Colonic mucosa (tissue), 4 donors: ENCODE measurements at regions not wholly inside any gene's neighbourhood (a gene's known extent, or its start where the extent isn't known, plus 50 kb on each side); places are given as distances from the start of the nearest gene placed in this dataset.

Source experiments
- DNase-seq: peaks from one replicate; pipeline ENCODE4 v3.0.0-alpha.2; 2020
- H3K27ac ChIP-seq: fragments of 200-600 bp; one replicate; pipeline ENCODE4 v1.8.0; 2021
- H3K27me3 ChIP-seq: fragments of 200-600 bp; one replicate; pipeline ENCODE4 v1.8.0; 2021
- H3K36me3 ChIP-seq: fragments of 200-600 bp; one replicate; pipeline ENCODE4 v1.8.0; 2021
- H3K4me1 ChIP-seq: fragments of 200-600 bp; one replicate; pipeline ENCODE4 v1.8.0; 2021; ENCODE audit warnings: mild to moderate bottlenecking
- H3K4me3 ChIP-seq: fragments of 200-600 bp; one replicate; pipeline ENCODE4 v1.8.0; 2021
- H3K9ac ChIP-seq, 2 donors: one replicate each; pipeline ENCODE4 v1.7.0; 2013; ENCODE audit warnings: control low read depth in 2 of 2, low read depth in 2 of 2, low read length in 2 of 2
- H3K9me3 ChIP-seq: fragments of 200-600 bp; one replicate; pipeline ENCODE4 v1.8.0; 2021
- intact Hi-C: fragments of 100-400 bp; cut with DNase I; formaldehyde crosslinking; loops from one replicate; pipeline ENCODE4 v1.14.1; 2022
- TF ChIP-seq, protein P1 (sequence below): fragments of 200-600 bp; IDR thresholded peaks from one replicate; pipeline ENCODE4 v1.8.0; 2022; ENCODE audit warnings: antibody characterized with exemption, mild to moderate bottlenecking
- donor health status: healthy.
- donor health status: DM: no; HTN: no; CAD: no.
- donor health status: DM: no; HTN: no; CAD: no.

DNA sequence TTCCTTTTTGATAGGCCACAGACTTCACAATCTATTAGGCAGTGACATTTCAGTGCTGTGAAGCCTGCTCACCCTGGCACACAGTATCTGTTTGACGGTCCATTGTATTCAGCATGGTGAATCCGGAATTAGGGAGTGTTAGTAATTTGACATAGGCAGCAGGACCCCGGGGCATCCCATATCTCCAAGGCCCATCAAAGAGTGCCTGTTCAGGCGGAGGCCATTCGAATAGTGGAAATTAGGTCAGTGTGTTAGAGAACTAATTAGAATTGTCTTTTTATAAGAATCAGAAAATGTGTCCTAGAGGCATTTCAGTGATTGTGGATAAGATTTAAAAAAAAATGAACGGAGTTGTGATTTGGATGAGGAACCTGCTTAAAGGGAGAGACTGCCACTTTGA is 818.8 kb upstream of the SOX11 start:
- Histone ChIP-seq H3K4me3 (no peak overlapping the region), H3K36me3 (no peaks in the 10 kb centered on the region), H3K4me1 (no peaks in the 10 kb centered on the region), H3K27me3 (no peaks in the 10 kb centered on the region), H3K27ac (no peak overlapping the region), H3K9ac (no peak overlapping the region), H3K9me3 (no peaks in the 10 kb centered on the region)
- no peak for DNase-seq
- TF ChIP-seq, protein P1, sequence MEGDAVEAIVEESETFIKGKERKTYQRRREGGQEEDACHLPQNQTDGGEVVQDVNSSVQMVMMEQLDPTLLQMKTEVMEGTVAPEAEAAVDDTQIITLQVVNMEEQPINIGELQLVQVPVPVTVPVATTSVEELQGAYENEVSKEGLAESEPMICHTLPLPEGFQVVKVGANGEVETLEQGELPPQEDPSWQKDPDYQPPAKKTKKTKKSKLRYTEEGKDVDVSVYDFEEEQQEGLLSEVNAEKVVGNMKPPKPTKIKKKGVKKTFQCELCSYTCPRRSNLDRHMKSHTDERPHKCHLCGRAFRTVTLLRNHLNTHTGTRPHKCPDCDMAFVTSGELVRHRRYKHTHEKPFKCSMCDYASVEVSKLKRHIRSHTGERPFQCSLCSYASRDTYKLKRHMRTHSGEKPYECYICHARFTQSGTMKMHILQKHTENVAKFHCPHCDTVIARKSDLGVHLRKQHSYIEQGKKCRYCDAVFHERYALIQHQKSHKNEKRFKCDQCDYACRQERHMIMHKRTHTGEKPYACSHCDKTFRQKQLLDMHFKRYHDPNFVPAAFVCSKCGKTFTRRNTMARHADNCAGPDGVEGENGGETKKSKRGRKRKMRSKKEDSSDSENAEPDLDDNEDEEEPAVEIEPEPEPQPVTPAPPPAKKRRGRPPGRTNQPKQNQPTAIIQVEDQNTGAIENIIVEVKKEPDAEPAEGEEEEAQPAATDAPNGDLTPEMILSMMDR, result no peak
- intact Hi-C loops, result no loop called here

DNA sequence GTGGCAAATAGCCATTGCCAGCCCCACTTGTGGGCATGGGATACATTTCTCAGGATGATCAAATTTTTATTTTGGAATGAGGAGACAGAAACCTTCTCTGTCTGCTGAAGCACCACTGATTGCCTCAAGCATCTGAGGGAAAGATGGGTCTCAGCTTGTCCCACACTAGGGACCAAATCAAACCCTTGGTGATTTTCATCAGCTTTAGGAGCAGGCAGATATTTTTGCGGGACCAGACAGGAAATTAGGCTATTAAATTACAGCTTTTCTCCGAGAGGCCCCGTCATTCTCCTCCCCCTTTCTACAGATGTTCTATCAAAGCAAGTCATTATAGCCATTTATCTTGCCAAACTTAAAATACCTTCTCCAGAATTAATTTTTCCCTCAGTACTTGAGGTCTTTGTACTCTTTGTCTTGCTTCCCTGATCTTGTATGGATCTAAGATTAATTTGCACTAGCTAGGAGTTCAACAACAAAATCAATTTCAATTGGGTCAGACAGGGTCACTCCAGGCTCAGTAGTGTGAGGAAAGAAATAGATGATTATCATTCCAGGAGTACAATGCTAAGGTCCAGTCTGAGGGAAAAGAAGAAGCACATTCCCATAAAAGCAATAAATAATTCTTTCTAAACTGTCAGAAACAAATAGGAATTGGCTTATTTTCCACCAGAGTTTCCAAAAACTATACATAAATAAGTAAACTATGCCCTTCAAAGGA is 818.1 kb upstream of the SOX11 start:
- Histone ChIP-seq H3K27me3 (no peaks in the 10 kb centered on the region), H3K9ac (no peak overlapping the region), H3K4me1 (no peaks in the 10 kb centered on the region), H3K27ac (no peak overlapping the region), H3K4me3 (no peak overlapping the region), H3K9me3 (no peaks in the 10 kb centered on the region), H3K36me3 (no peaks in the 10 kb centered on the region)
- no peak for DNase-seq
- TF ChIP-seq, protein P1, result no peak
- intact Hi-C loops, result no loop called here

DNA sequence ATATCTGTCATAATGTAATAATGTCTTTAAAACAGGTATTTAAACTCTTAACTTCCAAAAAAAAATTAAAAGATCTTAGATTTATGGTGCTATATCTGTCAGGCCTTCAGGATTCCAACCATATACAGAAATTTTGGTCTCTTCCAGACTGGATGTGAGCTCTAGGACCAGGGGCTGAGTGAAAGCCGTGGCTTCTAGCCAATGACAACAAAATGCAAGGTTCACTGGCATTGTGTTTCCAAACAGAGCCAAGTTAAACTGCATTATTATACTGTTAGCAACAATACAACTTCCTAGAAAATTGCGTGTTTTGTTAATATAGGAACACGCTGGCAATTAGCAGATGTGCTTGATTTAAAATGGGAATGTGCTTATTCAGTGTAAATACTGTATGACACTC is 809.8 kb upstream of the SOX11 start:
- DNase-seq, result no peak
- Histone ChIP-seq H3K27me3 (no peaks in the 10 kb centered on the region), H3K9me3 (no peaks in the 10 kb centered on the region), H3K27ac (no peak overlapping the region), H3K9ac (no peak overlapping the region), H3K4me3 (no peak overlapping the region), H3K36me3 (no peaks in the 10 kb centered on the region), H3K4me1 (no peaks in the 10 kb centered on the region)
- TF ChIP-seq, protein P1, result no peak
- intact Hi-C loops, result no loop called here

DNA sequence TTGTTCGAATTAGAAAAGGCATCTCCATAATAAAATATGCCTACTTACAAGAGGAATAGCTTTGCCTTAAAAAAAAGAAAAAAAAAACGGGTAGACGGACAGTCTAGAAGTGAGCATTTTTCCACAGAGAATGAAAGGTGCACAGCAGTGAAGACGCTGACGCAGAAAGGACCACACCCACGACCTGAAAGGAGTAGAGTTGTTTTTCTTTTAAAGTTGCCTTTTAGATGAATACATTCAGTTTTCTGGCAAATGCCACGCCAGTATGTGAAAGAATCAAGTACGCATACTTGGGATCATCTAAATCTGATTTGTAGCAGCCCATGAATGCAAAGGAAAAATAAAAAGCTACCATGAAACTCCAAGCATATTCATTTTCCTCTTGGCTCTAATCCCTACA is 809.2 kb upstream of the SOX11 start:
- TF ChIP-seq, protein P1, result no peak
- no peak for DNase-seq
- no peak overlapping the region for H3K9ac ChIP-seq
- no peaks in the 10 kb centered on the region for H3K4me1 ChIP-seq
- no peak overlapping the region for H3K27ac ChIP-seq
- H3K36me3 ChIP-seq, result no peaks in the 10 kb centered on the region
- intact Hi-C loops, result no loop called here
- H3K4me3 ChIP-seq, result no peak overlapping the region
- H3K27me3 ChIP-seq, result no peaks in the 10 kb centered on the region
- H3K9me3 ChIP-seq, result no peaks in the 10 kb centered on the region

DNA sequence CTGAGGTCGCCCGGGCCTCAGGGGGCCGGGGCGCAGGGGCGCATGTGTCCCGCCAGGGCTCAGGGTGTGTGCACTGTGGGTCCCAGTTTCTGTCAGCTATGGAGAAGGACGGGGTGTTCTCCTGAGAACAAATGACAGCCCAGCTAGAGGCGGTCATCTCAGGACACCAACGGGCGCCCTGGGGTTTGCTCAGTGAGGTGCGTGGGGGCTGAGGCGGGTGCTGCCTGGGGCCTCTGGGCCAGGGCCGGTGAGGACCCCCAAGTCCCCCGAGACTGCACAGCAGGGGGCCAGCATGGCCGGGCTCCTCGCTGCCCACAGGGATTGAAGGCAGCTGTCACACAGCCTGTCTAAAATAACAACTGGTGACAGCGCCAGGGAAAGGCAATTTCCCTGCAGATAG is 808.8 kb upstream of the SOX11 start:
- no peaks in the 10 kb centered on the region for H3K4me1 ChIP-seq
- H3K9ac ChIP-seq, result no peak overlapping the region
- no peaks in the 10 kb centered on the region for H3K9me3 ChIP-seq
- H3K36me3 ChIP-seq, result no peaks in the 10 kb centered on the region
- intact Hi-C loops, result no loop called here
- TF ChIP-seq, protein P1, result no peak
- no peak overlapping the region for H3K27ac ChIP-seq
- no peak for DNase-seq
- H3K27me3 ChIP-seq, result no peaks in the 10 kb centered on the region
- H3K4me3 ChIP-seq, result no peak overlapping the region
